MM.1S (cell line): ENCODE measurements at regions not wholly inside any gene's neighbourhood (a gene's known extent, or its start where the extent isn't known, plus 50 kb on each side); places are given as distances from the start of the nearest gene placed in this dataset.

Experiments
- DNase-seq: peaks from one replicate; pipeline ENCODE4 v3.0.0-alpha.2; 2015
- H2AFZ ChIP-seq: fragments of 300-600 bp; sonication (generic); 2 replicates; pipeline ENCODE4 v1.6.0; 2016; ENCODE audit warnings: antibody characterized with exemption, low read length
- H3F3A ChIP-seq: fragments of 300-600 bp; sonication (generic); 2 replicates; pipeline ENCODE4 v1.6.1; 2016; ENCODE audit warnings: mild to moderate bottlenecking, antibody characterized with exemption, low read length, moderate library complexity, mixed read lengths; ENCODE audit not compliant: insufficient read depth
- H3K27ac ChIP-seq: fragments of 300-600 bp; sonication (generic); 2 replicates; pipeline ENCODE4 v1.5.1; 2016; ENCODE audit warnings: mild to moderate bottlenecking, low read length
- H3K27me3 ChIP-seq: fragments of 300-600 bp; sonication (generic); replicated peaks from 2 replicates; pipeline ENCODE4 v1.6.0; 2016; ENCODE audit warnings: low read length; ENCODE audit not compliant: insufficient read depth
- H3K36me3 ChIP-seq: fragments of 300-600 bp; sonication (generic); replicated peaks from 2 replicates; pipeline ENCODE4 v1.6.1; 2016; ENCODE audit warnings: mild to moderate bottlenecking, low read length, mixed read lengths; ENCODE audit not compliant: insufficient read depth
- H3K4me1 ChIP-seq: fragments of 300-600 bp; sonication (generic); 2 replicates; pipeline ENCODE4 v1.6.1; 2016; ENCODE audit warnings: low read length, mixed read lengths
- H3K4me2 ChIP-seq: fragments of 300-600 bp; sonication (generic); 2 replicates; pipeline ENCODE4 v1.6.0; 2016; ENCODE audit warnings: low read depth, low read length
- H3K4me3 ChIP-seq: fragments of 300-600 bp; sonication (generic); 2 replicates; pipeline ENCODE4 v1.5.1; 2016; ENCODE audit warnings: low read length, mixed read lengths
- H3K79me2 ChIP-seq: fragments of 300-600 bp; sonication (generic); 2 replicates; pipeline ENCODE4 v1.6.1; 2016; ENCODE audit warnings: mixed run types, low read length, mixed read lengths
- H3K9ac ChIP-seq: fragments of 300-600 bp; sonication (generic); 2 replicates; pipeline ENCODE4 v1.6.1; 2016; ENCODE audit warnings: low read length, mixed read lengths
- H3K9me2 ChIP-seq: fragments of 300-600 bp; sonication (generic); replicated peaks from 2 replicates; pipeline ENCODE4 v1.6.1; 2016; ENCODE audit warnings: mild to moderate bottlenecking, low read length, mixed read lengths; ENCODE audit not compliant: insufficient read depth
- H3K9me3 ChIP-seq: fragments of 300-600 bp; sonication (generic); replicated peaks from 2 replicates; pipeline ENCODE4 v1.6.1; 2016; ENCODE audit warnings: mild to moderate bottlenecking, low read length, mixed read lengths; ENCODE audit not compliant: insufficient read depth
- H4K20me1 ChIP-seq: fragments of 300-600 bp; sonication (generic); 2 replicates; pipeline ENCODE4 v1.6.1; 2016; ENCODE audit warnings: mild to moderate bottlenecking, low read length, moderate library complexity, mixed read lengths; ENCODE audit not compliant: insufficient read depth
- EZH2 ChIP-seq: fragments of 300-600 bp; sonication (generic); optimal IDR thresholded peaks from 2 replicates; pipeline ENCODE3; 2017; ENCODE audit warnings: low read depth, mild to moderate bottlenecking, antibody characterized with exemption, low read length, mixed read lengths
- EZH2phosphoT487 ChIP-seq: fragments of 300-600 bp; sonication (generic); IDR thresholded peaks from 2 replicates; pipeline ENCODE4 v1.6.1; 2018; ENCODE audit warnings: antibody characterized with exemption, low read length
- TF ChIP-seq, protein P1 (sequence below): fragments of 300-600 bp; sonication (generic); IDR thresholded peaks from 2 replicates; pipeline ENCODE4 v1.5.1; 2016; ENCODE audit warnings: antibody characterized with exemption, low read length, mixed read lengths

- Histone ChIP-seq H3F3A (peaks cover 27% of the 10 kb centered on the region), H3K4me1 (peaks cover 42% of the 10 kb centered on the region), H3K79me2 (no peaks in the 10 kb centered on the region), H3K9me3 (no peaks in the 10 kb centered on the region), H3K9ac (no peak overlapping the region), H3K27ac (no peak overlapping the region), H3K27me3 (no peaks in the 10 kb centered on the region), H3K36me3 (no peaks in the 10 kb centered on the region), H2AFZ (no peak overlapping the region), H3K9me2 (no peaks in the 10 kb centered on the region), H4K20me1 (no peaks in the 10 kb centered on the region), H3K4me2 (no peak overlapping the region), H3K4me3 (no peak overlapping the region)
- no peak for DNase-seq
- TF ChIP-seq EZH2phosphoT487 (no peak), EZH2 (no peak)
- TF ChIP-seq, protein P1, sequence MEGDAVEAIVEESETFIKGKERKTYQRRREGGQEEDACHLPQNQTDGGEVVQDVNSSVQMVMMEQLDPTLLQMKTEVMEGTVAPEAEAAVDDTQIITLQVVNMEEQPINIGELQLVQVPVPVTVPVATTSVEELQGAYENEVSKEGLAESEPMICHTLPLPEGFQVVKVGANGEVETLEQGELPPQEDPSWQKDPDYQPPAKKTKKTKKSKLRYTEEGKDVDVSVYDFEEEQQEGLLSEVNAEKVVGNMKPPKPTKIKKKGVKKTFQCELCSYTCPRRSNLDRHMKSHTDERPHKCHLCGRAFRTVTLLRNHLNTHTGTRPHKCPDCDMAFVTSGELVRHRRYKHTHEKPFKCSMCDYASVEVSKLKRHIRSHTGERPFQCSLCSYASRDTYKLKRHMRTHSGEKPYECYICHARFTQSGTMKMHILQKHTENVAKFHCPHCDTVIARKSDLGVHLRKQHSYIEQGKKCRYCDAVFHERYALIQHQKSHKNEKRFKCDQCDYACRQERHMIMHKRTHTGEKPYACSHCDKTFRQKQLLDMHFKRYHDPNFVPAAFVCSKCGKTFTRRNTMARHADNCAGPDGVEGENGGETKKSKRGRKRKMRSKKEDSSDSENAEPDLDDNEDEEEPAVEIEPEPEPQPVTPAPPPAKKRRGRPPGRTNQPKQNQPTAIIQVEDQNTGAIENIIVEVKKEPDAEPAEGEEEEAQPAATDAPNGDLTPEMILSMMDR, result no peak
Observed at GRCh38 chr10:124156524-124157260, 63.3 kb upstream of the CHST15 start.

- peaks cover 27% of the 10 kb centered on the region for H3F3A ChIP-seq
- H3K4me1 ChIP-seq, result peaks cover 50% of the 10 kb centered on the region
- TF ChIP-seq EZH2phosphoT487 (no peak), EZH2 (no peak)
- TF ChIP-seq, protein P1, result no peak
- no peak overlapping the region for H2AFZ ChIP-seq
- H3K79me2 ChIP-seq, result no peaks in the 10 kb centered on the region
- H3K4me2 ChIP-seq, result no peak overlapping the region
- H3K9ac ChIP-seq, result no peak overlapping the region
- no peaks in the 10 kb centered on the region for H3K27me3 ChIP-seq
- no peak for DNase-seq
- no peaks in the 10 kb centered on the region for H3K9me2 ChIP-seq
- no peaks in the 10 kb centered on the region for H3K9me3 ChIP-seq
- no peak overlapping the region for H3K27ac ChIP-seq
- no peaks in the 10 kb centered on the region for H3K36me3 ChIP-seq
- H3K4me3 ChIP-seq, result no peak overlapping the region
- no peaks in the 10 kb centered on the region for H4K20me1 ChIP-seq
Observed at GRCh38 chr10:124155781-124156435, 62.5 kb upstream of the CHST15 start.

GRCh38 chr10:124153023-124153826 is 59.8 kb upstream of the CHST15 start:
- Histone ChIP-seq H2AFZ (peak overlapping the region; percentile 40; the same call in 1 of the 2 replicates), H3K27me3 (no peaks in the 10 kb centered on the region), H3K4me1 (peaks cover 49% of the 10 kb centered on the region), H4K20me1 (no peaks in the 10 kb centered on the region), H3K4me3 (peak overlapping the region; percentile 21; the same call in 1 of the 2 replicates), H3F3A (peaks cover 37% of the 10 kb centered on the region), H3K36me3 (no peaks in the 10 kb centered on the region), H3K9me2 (no peaks in the 10 kb centered on the region), H3K27ac (peak overlapping the region; percentile 94), H3K9me3 (no peaks in the 10 kb centered on the region), H3K9ac (peak overlapping the region; percentile 63), H3K4me2 (peak overlapping the region; percentile 85), H3K79me2 (peaks cover 10% of the 10 kb centered on the region)
- DNase-seq, result peak; percentile 98
- no peak for TF ChIP-seq EZH2
- TF ChIP-seq, protein P1, result peak; percentile 13; the same call in 1 of the 2 replicates
- no peak for TF ChIP-seq EZH2phosphoT487
